Superior temporal gyrus (tissue), 1 donor: ENCODE measurements at regions not wholly inside any gene's neighbourhood (a gene's known extent, or its start where the extent isn't known, plus 50 kb on each side); places are given as distances from the start of the nearest gene placed in this dataset.

ENCODE experiments used
- DNase-seq: peaks from one replicate; pipeline ENCODE4 v3.0.0-alpha.2; 2016; ENCODE audit errors: extremely low spot score

DNA sequence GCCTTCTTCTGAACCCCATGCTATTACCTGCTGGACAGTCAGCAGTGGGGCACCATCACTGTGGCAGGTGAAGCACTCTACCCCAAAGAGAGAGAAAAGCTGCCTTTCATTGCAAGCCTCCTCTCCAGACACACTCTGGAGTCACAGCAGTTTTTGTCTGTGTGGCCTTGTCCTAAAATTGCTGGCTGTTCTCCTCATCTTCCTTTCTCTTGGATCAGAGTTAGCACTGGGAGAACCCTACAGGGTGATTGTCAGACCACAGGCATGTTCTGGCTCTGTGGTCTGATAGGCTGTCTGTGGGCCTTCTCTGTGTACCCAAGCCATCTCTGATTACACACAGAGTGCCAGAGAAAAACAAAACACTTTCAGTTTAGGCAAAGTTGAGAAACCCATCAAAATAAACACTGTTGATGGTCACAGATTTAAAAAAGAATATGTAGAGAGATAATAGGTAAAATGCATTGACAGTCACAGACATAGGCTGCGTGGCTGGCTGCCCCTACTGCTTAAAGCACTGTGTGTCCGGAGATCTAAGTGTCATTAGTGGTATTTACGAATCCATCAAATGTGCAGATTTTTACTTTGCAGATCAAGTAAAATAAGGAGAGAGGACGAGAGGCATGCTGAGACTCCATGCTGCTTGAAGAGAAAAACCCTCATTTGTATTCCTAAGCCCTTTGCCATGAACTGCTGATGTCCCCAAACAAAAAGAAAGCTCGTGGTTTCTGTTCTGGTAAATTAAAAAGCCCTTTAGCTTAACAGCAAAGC is 689.9 kb downstream of the TUSC7 start:
- peak; percentile 80 for DNase-seq

DNA sequence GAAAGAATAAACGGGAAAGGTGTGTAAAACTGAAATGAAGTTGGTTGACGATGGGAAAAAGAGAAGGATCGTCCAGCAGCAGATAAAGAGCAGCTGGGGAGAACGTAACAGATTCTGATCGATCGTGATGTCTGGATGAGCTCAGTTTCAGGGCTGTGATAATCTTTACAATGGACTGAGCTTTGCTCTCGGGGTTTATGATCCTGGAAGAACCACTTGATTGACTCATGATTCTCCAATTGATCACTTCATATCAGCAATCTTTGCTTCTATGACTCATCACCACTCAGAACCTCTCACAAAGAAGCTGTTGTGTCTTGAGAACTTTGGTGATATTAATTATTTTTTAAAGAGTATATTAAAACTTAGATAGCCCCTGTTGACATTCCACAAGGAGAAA is 690.7 kb downstream of the TUSC7 start:
- peak; percentile 61 for DNase-seq

GRCh38 chr3:117404141-117404540 is 694.6 kb downstream of the TUSC7 start:
- no peak for DNase-seq

DNA sequence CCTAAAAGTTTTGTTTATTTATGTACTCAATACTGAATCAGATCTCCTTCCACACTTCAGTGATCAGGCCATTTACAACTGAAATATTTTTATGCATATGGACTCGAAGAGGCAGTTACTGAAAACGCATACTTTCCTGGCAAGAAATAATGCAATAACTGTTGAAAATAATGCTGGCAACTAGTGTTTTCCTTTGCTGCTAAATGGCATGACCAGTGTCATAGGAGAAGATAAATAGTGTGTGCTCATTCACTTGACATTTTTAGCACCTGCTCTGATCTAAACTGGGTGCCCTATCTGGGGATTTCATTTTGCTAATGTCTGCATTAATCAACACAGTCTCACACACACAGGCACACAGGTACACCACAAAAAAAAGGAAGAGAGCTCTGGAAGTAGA is 695.2 kb downstream of the TUSC7 start:
- no peak for DNase-seq

DNA sequence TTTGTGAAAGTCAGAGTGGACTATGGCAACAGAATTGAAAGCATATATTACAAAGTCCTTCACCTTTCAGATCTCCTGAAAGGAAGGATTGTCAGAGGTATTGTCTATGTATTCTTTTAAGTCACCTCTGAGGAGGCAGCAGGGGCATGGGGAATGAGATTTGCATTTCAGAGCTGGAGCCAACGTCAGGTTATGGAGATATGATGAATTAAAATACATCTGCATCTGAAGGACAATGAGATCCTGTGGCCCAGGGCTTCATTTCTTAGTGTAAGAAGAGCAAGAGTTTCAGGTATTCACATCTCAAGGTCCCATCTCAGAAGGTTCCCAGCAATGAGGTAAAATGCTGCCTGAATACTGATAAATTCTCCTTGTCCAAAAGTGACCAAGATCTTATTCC is 695.8 kb downstream of the TUSC7 start:
- no peak for DNase-seq

DNA sequence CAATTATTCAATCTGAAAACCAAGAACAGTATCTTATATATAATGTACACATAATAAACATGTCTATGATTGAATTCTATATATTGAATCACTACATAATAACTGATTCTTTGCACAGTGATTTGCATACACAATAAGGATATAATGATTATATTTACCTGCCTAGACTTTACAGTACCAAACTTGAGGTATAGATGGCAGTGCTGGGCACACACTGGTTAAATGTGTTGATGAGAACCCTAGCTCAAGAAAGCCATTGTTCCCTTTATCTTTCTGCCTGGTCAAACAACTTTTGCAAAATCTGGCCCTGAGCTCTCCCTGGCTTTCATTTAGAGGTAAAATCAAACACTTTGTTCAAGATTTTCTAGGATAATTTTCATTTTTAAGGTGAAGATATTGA is 697.7 kb downstream of the TUSC7 start:
- no peak for DNase-seq

GRCh38 chr3:117408811-117409210 is 699.2 kb downstream of the TUSC7 start:
- no peak for DNase-seq

DNA sequence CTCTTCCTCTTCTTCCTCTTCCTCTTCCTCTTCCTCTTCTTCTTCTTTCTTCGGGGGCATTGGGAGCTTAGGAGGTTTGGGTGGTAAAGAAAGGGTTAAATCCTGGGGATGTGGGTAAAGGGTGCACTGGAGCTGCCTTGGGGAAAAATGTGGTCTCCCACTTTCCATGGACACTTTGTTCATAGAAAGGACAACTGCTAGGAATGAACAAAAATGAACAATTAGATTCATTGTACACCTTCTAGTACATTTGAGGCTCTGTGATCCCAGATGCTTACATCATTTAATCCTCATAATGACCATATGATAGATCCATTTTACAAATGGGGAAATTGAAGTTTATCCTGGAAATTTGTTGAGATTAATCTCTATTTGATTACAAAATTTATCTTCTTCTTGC is 699.7 kb downstream of the TUSC7 start:
- DNase-seq = no peak

- DNase-seq = no peak
Observed at GRCh38 chr3:117409701-117410459, 700.3 kb downstream of the TUSC7 start.

- no peak for DNase-seq
Observed at GRCh38 chr3:117411971-117412370, 702.4 kb downstream of the TUSC7 start.

DNA sequence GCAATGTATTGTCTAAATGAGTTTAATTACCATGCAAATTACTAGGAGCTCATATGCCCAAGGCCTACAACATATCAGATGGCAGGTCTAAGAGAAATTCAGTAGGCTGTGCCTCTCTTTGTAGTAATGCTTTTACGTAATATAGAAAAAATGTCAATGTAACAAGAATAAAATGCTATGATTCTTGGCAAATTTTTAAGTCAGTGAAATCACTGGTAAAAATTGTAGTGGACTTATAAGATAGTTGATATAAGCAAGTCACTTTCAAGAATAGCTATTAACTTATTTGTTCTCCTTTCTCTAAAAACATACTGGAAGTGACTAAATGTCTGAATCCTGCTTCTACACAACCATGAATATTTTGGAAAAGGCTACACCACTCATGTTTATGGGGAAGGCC is 707.8 kb downstream of the TUSC7 start:
- no peak for DNase-seq

DNA sequence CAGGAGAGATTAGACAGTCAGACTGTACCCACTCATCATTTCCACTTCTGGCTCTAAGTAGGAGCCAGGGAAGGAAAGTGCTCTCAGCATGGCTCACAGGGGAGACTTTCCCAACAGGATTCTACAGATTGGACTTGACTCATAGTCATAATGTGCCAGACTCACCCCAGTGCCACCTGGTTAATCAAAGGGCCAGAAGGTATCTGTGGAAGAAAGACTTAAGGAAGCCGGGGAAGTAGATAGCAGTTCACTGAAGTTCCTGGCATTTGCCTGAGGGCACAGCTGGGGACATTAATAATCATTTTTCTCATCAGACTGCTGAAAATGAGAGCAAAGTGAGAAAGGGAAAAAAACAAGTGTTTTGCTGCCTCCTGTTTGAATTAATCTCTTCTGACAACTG is 717.5 kb downstream of the TUSC7 start:
- no peak for DNase-seq

- DNase-seq = no peak
Observed at GRCh38 chr3:117433427-117433826, 723.8 kb downstream of the TUSC7 start.

GRCh38 chr3:117434661-117435412 is 725.3 kb downstream of the TUSC7 start:
- DNase-seq = no peak

DNA sequence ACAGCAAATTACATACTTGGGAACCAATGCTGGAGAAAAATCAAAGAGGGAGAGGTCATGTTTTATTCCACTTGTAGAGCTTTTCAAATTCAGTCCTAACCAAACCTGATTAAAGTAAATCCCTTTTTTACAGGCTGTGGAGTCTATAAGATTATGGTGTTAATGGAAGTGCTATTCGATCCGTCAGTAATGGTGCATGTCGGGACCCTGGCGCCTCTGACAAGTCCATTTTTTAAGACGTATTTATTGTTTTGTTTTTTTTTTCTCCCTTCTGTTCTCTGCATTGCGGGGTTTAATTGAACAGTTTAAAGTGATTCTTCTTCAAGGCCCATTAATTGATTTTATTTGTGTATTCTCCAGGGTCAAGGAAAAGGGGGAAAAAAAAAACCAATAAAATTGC is 725.9 kb downstream of the TUSC7 start:
- DNase-seq = no peak

- peak; percentile 72 for DNase-seq
Observed at GRCh38 chr3:117439812-117440211, 730.2 kb downstream of the TUSC7 start.

DNA sequence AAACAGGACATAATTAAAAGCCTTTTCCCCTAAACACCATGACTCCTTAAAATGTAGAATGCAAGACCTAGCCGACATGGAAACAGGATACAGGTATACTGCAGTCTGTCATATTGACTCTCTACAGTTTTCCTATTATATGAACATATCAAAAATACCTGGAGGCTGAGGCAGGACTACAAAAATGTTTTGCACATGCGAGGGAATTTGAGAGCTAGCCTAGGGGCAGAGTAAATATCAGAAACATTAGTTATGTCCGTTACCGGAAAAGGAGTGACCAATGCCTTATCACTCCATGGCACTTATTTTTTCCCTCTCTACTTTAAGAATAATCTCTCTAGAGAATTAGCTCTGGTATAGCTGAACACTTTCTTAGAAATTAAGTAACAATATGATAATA is 732.3 kb downstream of the TUSC7 start:
- no peak for DNase-seq

GRCh38 chr3:117442566-117442965 is 733.0 kb downstream of the TUSC7 start:
- no peak for DNase-seq

- DNase-seq = no peak
Observed at GRCh38 chr3:117443014-117443413, 733.4 kb downstream of the TUSC7 start.

DNA sequence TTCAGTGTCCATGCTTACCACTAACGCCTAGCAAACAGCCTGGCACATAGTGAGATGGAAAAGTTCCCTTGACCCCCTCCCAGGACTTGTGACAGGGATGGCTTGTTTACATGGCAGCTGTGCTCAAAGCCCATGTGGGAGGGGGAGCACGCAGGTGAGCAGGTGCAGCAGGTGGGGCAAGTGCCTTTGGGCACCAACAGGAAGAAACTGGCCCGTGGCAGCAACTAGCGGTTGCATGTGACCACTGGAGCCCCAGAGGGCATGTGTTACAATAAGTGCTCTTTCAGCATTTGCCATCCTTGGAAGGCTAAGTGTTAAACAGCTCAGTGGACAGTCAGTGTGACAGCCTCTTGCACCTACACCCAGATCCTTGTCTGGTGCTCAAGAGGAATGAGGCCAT is 734.6 kb downstream of the TUSC7 start:
- DNase-seq = no peak

GRCh38 chr3:117447419-117447818 is 737.8 kb downstream of the TUSC7 start:
- no peak for DNase-seq

DNA sequence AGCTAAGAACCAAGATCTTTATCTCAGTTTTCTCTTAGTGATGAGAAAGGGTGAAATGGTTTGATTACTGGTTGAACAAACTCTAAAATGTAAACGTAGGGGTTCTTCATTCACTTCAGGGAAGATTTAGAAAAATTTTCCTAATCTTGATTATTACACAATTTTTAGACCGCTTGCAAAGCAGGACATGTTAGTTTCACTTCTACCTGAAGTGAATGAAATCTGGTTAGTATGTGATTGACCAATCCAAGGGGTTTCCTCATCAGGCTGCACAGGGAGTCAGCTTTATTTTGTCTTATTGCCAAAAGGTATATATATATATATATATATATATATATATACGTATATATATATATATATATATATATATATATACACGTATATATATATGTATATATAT is 740.4 kb downstream of the TUSC7 start:
- DNase-seq = no peak

GRCh38 chr3:117454254-117454653 is 744.7 kb downstream of the TUSC7 start:
- no peak for DNase-seq
